Subcutaneous abdominal adipose tissue (tissue), 5 donors: ENCODE measurements at regions not wholly inside any gene's neighbourhood (a gene's known extent, or its start where the extent isn't known, plus 50 kb on each side); places are given as distances from the start of the nearest gene placed in this dataset.

ENCODE experiments used
- H3K27ac ChIP-seq: one replicate; pipeline ENCODE4 v1.7.0; 2013; ENCODE audit warnings: low read depth, mild to moderate bottlenecking, inconsistent platforms, low read length, moderate library complexity
- H3K27me3 ChIP-seq, 5 donors: one replicate each; pipeline ENCODE4 v1.7.0; 2013; ENCODE audit warnings: low read length in 5 of 5, inconsistent platforms in 1 of 5; ENCODE audit not compliant: control insufficient read depth in 5 of 5, insufficient read depth in 4 of 5
- H3K36me3 ChIP-seq, 5 donors: one replicate each; pipeline ENCODE4 v1.7.0; 2013; ENCODE audit warnings: low read length in 5 of 5; ENCODE audit not compliant: control insufficient read depth in 5 of 5, insufficient read depth in 5 of 5
- H3K4me1 ChIP-seq, 5 donors: one replicate each; pipeline ENCODE4 v1.7.0; 2013; ENCODE audit warnings: low read length in 5 of 5, mild to moderate bottlenecking in 3 of 5, moderate library complexity in 1 of 5; ENCODE audit not compliant: control insufficient read depth in 5 of 5, insufficient read depth in 5 of 5
- H3K4me3 ChIP-seq, 5 donors: one replicate each; pipeline ENCODE4 v1.7.0; 2013; ENCODE audit warnings: low read length in 5 of 5, low read depth in 1 of 5
- H3K9ac ChIP-seq, 5 donors: one replicate each; pipeline ENCODE4 v1.7.0; 2013; ENCODE audit warnings: low read length in 5 of 5, mild to moderate bottlenecking in 4 of 5, moderate library complexity in 3 of 5
- H3K9me3 ChIP-seq, 5 donors: one replicate each; pipeline ENCODE4 v1.7.0; 2013; ENCODE audit warnings: low read length in 5 of 5; ENCODE audit not compliant: control insufficient read depth in 5 of 5
- donor health status: healthy.
- donor health status: healthy.
- donor health status: healthy.
- donor health status: healthy.
- donor health status: healthy.

DNA sequence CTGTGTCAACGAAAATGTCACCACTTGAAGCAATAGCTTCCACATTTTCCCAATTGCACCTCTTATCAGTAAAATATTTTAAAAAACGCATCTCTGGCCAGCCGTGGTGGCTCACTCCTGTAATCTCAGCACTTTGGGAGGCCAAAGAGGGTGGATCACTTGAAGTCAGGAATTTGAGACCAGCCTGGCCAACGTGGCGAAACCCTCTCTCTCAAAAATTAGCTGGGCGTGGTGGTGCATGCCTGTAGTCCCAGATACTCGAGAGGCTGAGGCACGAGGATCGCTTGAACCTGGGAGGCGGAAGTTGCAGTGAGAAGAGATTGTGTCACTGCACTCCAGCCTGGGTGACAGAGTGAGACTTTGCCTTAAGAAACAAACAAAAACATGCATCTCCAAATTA, 210.1 kb upstream of the CHD1 start:
- Histone ChIP-seq H3K27me3 (no peaks in the 10 kb centered on the region), H3K9ac (no peak overlapping the region), H3K9me3 (peaks cover 0 to 14% (median 2%) of the 10 kb centered on the region in 5 donors)

GRCh38 chr5:99133921-99134320, 205.1 kb upstream of the CHD1 start:
- no peak overlapping the region for H3K4me3 ChIP-seq
- no peak overlapping the region for H3K9ac ChIP-seq
- H3K36me3 ChIP-seq = no peaks in the 10 kb centered on the region
- H3K27me3 ChIP-seq = no peaks in the 10 kb centered on the region
- peaks cover 0 to 7% (median 5%) of the 10 kb centered on the region in 5 donors for H3K4me1 ChIP-seq
- no peaks in the 10 kb centered on the region for H3K9me3 ChIP-seq
- H3K27ac ChIP-seq = no peak overlapping the region

More for the DNA sequence above, 210.1 kb upstream of the CHD1 start:
- Histone ChIP-seq H3K27ac (no peak overlapping the region), H3K36me3 (no peaks in the 10 kb centered on the region), H3K4me3 (no peak overlapping the region), H3K4me1 (no peaks in the 10 kb centered on the region)

DNA sequence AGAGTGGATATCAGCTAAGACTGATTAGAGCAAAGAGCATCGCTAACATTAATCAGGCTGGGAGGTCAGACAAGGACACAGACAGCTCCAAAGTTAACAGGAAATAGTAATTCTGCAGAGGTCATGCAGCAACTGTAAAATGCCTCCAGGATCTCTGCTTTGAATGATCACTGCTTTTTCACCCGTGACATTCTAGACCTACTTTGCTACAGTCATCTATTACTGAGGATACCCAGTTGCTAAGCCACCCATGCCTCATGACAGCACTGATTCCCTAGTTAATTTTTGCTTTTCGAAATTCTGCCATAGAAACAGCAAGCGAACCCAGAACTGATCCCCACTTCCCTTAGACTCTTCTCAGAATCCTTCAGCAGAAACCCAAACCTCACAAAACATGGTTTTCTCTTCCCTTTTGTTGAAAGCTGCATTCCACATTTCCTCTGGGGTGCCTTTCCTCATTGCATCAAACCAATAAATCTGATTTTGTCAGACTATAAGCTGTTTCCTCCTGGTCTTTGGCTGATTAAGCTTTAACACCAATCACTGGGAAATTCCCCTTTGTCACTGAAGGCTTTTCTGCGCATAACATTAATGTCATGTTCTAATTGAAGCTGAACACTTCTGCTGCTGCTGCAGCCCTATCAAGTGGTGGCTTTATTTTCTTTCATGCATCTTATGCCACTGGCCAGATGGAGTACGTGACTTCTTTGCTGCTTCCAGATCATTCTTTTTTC, 201.1 kb upstream of the CHD1 start:
- H3K36me3 ChIP-seq = no peaks in the 10 kb centered on the region

DNA sequence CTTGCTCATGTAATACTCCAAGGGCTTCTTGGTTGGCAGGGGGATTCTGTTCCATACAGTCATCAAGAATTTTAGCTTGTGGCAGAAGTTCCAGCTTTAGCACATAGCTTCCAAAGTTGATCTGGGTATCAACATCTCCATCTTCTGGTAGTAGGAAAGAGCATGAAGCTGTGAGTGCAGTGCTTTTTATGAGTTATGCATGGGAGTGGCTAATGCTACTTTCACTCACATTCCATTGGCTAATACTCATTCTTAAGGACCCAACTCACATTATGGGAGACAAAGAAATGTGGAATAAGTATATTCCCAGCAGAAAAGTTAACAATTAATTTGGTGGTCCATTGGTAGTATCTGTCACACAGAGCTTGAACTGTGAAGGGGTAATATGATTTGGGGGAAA, 194.2 kb upstream of the CHD1 start:
- no peak overlapping the region for H3K27ac ChIP-seq
- H3K9me3 ChIP-seq = no peaks in the 10 kb centered on the region
- no peaks in the 10 kb centered on the region for H3K27me3 ChIP-seq
- no peak overlapping the region for H3K4me3 ChIP-seq
- H3K9ac ChIP-seq = no peak overlapping the region
- no peaks in the 10 kb centered on the region for H3K4me1 ChIP-seq
- no peaks in the 10 kb centered on the region for H3K36me3 ChIP-seq

More for the DNA sequence above, 201.1 kb upstream of the CHD1 start:
- Histone ChIP-seq H3K9ac (no peak overlapping the region), H3K27me3 (no peaks in the 10 kb centered on the region), H3K27ac (no peak overlapping the region), H3K9me3 (no peaks in the 10 kb centered on the region), H3K4me1 (peaks cover 0 to 7% (median 5%) of the 10 kb centered on the region in 5 donors), H3K4me3 (no peak overlapping the region)

- no peaks in the 10 kb centered on the region for H3K9me3 ChIP-seq
- H3K36me3 ChIP-seq = no peaks in the 10 kb centered on the region
- no peak overlapping the region for H3K4me3 ChIP-seq
- H3K4me1 ChIP-seq = no peaks in the 10 kb centered on the region
- H3K27ac ChIP-seq = no peak overlapping the region
- no peak overlapping the region for H3K9ac ChIP-seq
- H3K27me3 ChIP-seq = no peaks in the 10 kb centered on the region
Observed at GRCh38 chr5:99119326-99119725, 190.5 kb upstream of the CHD1 start.

DNA sequence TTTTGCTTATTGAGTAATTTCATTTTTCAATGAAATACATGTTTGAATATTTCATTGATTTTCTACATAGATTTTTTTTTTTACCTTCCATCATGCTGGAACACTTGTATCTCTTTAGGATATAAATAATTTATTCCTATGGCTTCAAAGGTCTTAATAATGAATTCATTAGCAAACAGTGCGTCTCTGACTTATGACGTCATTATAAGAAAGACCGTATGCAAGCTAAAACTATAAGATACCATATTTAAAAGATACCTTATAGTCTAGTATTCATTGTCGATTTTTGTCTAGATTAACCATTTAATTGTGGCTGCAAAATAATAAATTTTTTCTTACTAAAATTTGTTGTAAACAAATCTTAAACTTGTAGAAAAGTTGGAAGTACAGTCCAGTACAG, 187.7 kb upstream of the CHD1 start:
- no peaks in the 10 kb centered on the region for H3K36me3 ChIP-seq
- H3K27me3 ChIP-seq = no peaks in the 10 kb centered on the region
- no peak overlapping the region for H3K9ac ChIP-seq

GRCh38 chr5:99109894-99110293, 181.1 kb upstream of the CHD1 start:
- Histone ChIP-seq H3K27me3 (no peaks in the 10 kb centered on the region), H3K4me1 (no peaks in the 10 kb centered on the region), H3K27ac (no peak overlapping the region), H3K36me3 (no peaks in the 10 kb centered on the region), H3K9me3 (no peaks in the 10 kb centered on the region), H3K9ac (no peak overlapping the region), H3K4me3 (no peak overlapping the region)

More for the DNA sequence above, 187.7 kb upstream of the CHD1 start:
- Histone ChIP-seq H3K4me1 (no peaks in the 10 kb centered on the region), H3K9me3 (no peaks in the 10 kb centered on the region), H3K27ac (no peak overlapping the region), H3K4me3 (no peak overlapping the region)

- Histone ChIP-seq H3K9me3 (no peaks in the 10 kb centered on the region), H3K4me3 (no peak overlapping the region), H3K36me3 (no peaks in the 10 kb centered on the region)
Observed at GRCh38 chr5:99105216-99105615, 176.4 kb upstream of the CHD1 start.

GRCh38 chr5:99104538-99105132, 175.8 kb upstream of the CHD1 start:
- no peaks in the 10 kb centered on the region for H3K27me3 ChIP-seq
- H3K4me3 ChIP-seq = no peak overlapping the region
- H3K36me3 ChIP-seq = no peaks in the 10 kb centered on the region
- H3K4me1 ChIP-seq = no peaks in the 10 kb centered on the region
- no peak overlapping the region for H3K9ac ChIP-seq
- H3K9me3 ChIP-seq = no peaks in the 10 kb centered on the region
- no peak overlapping the region for H3K27ac ChIP-seq

More at GRCh38 chr5:99105216-99105615, 176.4 kb upstream of the CHD1 start:
- Histone ChIP-seq H3K4me1 (no peaks in the 10 kb centered on the region), H3K27me3 (no peaks in the 10 kb centered on the region), H3K9ac (no peak overlapping the region), H3K27ac (no peak overlapping the region)

- no peaks in the 10 kb centered on the region for H3K4me1 ChIP-seq
- no peaks in the 10 kb centered on the region for H3K36me3 ChIP-seq
- H3K27ac ChIP-seq = no peak overlapping the region
- no peak overlapping the region for H3K9ac ChIP-seq
- H3K9me3 ChIP-seq = no peaks in the 10 kb centered on the region
- H3K4me3 ChIP-seq = no peak overlapping the region
- H3K27me3 ChIP-seq = no peaks in the 10 kb centered on the region
Observed at GRCh38 chr5:99102073-99102697, 173.4 kb upstream of the CHD1 start.
